HG03442 (cell line): ENCODE measurements at regions not wholly inside any gene's neighbourhood (a gene's known extent, or its start where the extent isn't known, plus 50 kb on each side); places are given as distances from the start of the nearest gene placed in this dataset.

Source experiments
- ATAC-seq: cut with Tn5 transposase; IDR thresholded peaks from one replicate; pipeline ENCODE4 v1.9.1; 2021; ENCODE audit warnings: mild to moderate bottlenecking, moderate library complexity; ENCODE audit not compliant: unreplicated experiment

DNA sequence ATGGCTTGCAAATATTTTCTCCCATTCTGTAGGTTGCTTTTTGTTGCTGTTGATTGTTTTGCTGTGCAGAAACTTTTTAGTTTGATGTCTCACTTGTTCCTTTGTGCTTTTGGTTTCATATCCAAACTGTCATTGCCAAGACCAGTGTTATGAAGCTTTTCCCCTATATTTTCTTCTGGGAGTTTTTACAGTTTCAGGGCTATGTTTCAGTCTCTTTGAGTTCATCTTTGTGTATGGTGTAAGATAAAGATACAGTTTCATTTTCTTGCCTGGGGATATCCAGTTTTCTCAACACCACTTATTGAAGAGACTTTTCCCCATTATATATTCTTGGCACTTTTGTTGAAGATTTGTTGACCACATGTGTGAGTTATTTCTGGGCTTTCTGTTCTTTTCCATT, 139.9 kb downstream of the MRPL57 start:
- no peak for ATAC-seq

DNA sequence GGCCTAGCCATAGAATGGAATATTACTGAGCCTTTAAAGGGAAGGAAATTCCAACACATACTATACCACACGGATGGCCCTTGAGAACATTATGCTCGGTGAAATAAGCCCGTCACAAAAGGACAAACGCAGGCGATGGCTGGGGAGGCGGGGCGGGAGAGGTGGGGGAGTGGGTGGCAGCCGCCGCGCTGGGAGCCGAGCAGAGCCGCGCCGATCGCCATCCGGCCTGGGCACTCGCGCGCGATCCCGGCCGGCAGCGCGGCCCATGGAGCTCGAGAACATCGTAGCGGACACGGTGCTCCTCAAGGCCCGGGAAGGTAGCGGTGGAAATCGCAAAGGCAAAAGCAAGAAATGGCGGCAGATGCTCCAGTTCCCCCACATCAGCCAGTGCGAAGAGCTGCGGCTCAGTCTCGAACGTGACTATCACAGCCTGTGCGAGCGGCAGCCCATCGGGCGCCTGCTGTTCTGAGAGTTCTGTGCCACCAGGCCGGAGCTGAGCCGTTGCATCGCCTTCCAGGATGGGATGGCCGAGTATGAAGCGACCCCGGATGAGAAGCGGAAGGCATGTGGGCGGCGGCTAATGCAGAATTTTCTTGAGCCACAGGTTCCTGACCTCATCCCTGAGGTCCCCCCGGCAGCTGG, 140.1 kb downstream of the ZDHHC20 start:
- ATAC-seq, result no peak

DNA sequence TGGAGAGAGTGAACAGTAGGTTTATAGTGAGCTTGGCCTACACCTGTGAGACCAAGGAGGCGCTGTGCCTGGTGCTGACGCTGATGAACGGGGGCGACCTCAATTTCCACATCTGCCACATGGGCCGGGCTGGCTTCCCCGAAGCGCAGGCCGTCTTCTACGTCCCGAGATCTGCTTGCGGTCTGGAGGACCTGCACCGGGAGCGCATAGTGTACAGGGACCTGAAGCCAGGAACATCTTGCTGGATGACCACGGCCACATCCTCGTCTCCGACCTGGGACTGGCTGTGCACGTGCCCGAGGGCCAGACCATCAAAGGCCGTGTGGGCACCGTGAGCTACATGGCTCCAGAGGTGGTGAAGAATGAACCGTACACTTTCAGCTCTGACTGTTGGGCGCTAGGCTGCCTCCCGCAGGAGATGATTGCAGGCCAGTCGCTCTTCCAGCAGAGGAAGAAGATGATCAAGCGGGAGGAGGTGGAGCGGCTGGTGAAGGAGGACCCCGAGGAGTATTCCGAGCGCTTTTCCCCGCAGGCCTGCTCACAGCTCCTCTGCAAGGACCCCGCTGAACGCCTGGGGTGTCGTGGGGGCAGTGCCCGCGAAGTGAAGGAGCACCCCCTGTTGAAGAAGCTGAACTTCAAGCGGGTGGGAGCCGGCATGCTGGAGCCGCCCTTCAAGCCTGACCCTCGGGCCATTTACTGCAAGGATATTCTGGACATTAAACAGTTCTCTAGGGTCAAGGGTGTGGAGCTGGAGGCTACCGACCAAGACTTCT, 139.0 kb downstream of the ZDHHC20 start:
- no peak for ATAC-seq

GRCh38 chr13:21320642-21321034, 138.5 kb downstream of the ZDHHC20 start:
- no peak for ATAC-seq

GRCh38 chr13:21321269-21321668, 137.8 kb downstream of the ZDHHC20 start:
- no peak for ATAC-seq

DNA sequence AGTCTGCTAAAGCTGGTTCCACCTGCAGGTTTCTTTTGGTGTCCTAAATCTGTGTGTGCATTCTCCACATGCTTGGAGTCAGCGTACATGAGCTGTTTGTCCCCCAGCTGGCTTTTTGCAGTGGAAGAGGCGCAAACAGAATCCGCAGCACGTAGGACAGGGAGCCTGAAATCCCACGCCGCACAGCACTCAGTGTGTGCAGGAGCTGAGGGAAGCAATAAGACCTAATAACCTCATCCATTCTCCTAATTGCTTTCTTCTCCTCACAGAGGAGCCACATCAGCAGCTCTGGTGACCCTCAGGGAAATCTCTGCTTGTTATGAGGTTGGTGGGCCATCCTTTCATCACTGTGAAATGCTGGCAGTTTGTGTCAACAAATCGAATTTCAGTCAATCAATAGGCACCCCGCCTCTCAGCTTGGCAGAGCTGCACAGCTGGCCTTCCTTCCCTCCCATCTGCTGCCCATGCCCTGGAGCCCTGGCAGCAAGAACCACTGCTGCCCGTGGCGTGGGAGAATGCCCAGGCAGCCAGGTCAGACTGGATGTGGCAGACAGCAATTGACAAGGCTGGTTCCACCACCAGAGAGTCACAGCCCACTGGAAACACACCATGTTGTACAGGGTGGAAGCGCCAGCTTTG, 136.7 kb downstream of the ZDHHC20 start:
- no peak for ATAC-seq
